ENCODE measurements at regions not wholly inside any gene's neighbourhood (a gene's known extent, or its start where the extent isn't known, plus 50 kb on each side); places are given as distances from the start of the nearest gene placed in this dataset.

GRCh38 chr9:80156756-80157472 lies 585.1 kb downstream of the TLE4 start:
- Histone ChIP-seq H3K4me3 (ENCODE audit: low read length) (no peak overlapping the region), H3K4me1 (ENCODE audit: control insufficient read depth in 2 of 2, insufficient read depth in 2 of 2, low read length in 2 of 2) (no peaks in the 10 kb centered on the region), H3K27ac (ENCODE audit: low read depth, low read length) (no peak overlapping the region), H3K9me3 (ENCODE audit: control insufficient read depth in 2 of 3, low read length in 3 of 3) (no peaks in the 10 kb centered on the region), H3K27me3 (ENCODE audit: control insufficient read depth in 2 of 2, insufficient read depth in 2 of 2, low read length in 2 of 2) (no peaks in the 10 kb centered on the region), H3K36me3 (ENCODE audit: control insufficient read depth in 2 of 3, insufficient read depth in 3 of 3, low read length in 3 of 3) (no peaks in the 10 kb centered on the region)
- no peak overlapping the region for H3K4me3 Mint-ChIP-seq
- no peaks in the 10 kb centered on the region for H3K4me1 Mint-ChIP-seq
- H3K36me3 Mint-ChIP-seq = no peaks in the 10 kb centered on the region
- intact Hi-C loops (cut with micrococcal nuclease) = no loop called here
- ATAC-seq = no peak
- no peak for DNase-seq
- CTCF ChIA-PET = interaction anchor here (0.6 kb wide), 1 partner anchor 13 kb away, joined by 3 read pairs; no protein-coding TSS in a partner anchor
- no peak overlapping the region for H3K27ac Mint-ChIP-seq
- H3K27me3 Mint-ChIP-seq = peaks cover 0 to 10% (median 7%) of the 10 kb centered on the region in 5 donors
- POLR2A ChIA-PET = no interaction called here
- peaks cover 0 to 7% (median 0%) of the 10 kb centered on the region in 11 donors for H3K9me3 Mint-ChIP-seq

DNA sequence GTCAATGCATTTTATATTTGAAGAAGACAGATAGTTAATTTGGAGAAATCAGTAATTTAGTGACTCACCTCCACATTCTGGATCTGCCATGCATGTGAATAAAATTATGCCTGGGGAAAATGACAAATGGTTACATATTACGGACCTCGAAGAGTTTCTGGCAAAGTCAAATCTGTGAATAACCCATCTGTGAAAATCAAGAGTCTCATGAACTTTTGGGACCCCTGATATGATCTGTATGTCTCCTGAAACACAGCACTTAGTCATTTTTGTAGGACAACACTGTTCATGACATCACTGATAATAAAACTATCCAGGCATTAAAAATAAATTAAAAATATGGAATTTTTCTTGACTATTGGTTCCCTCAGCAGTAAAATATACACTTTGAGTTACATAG lies 584.5 kb downstream of the TLE4 start:
- H3K9me3 ChIP-seq (ENCODE audit: control insufficient read depth in 2 of 3, low read length in 3 of 3) = no peaks in the 10 kb centered on the region
- ATAC-seq = no peak
- no peak for DNase-seq
- ChIA-PET CTCF (no interaction called here), POLR2A (no interaction called here)
- no peak overlapping the region for H3K27ac ChIP-seq (ENCODE audit: low read depth, low read length)
- no peaks in the 10 kb centered on the region for H3K36me3 Mint-ChIP-seq
- intact Hi-C loops (cut with micrococcal nuclease) = no loop called here
- no peak overlapping the region for H3K27ac Mint-ChIP-seq
- no peaks in the 10 kb centered on the region for H3K4me1 Mint-ChIP-seq
- no peaks in the 10 kb centered on the region for H3K36me3 ChIP-seq (ENCODE audit: control insufficient read depth in 2 of 3, insufficient read depth in 3 of 3, low read length in 3 of 3)
- H3K4me1 ChIP-seq (ENCODE audit: control insufficient read depth in 2 of 2, insufficient read depth in 2 of 2, low read length in 2 of 2) = no peaks in the 10 kb centered on the region
- no peak overlapping the region for H3K4me3 ChIP-seq (ENCODE audit: low read length)
- H3K27me3 ChIP-seq (ENCODE audit: control insufficient read depth in 2 of 2, insufficient read depth in 2 of 2, low read length in 2 of 2) = no peaks in the 10 kb centered on the region
- no peak overlapping the region for H3K4me3 Mint-ChIP-seq
- peaks cover 0 to 10% (median 6%) of the 10 kb centered on the region in 5 donors for H3K27me3 Mint-ChIP-seq
- H3K9me3 Mint-ChIP-seq = peaks cover 0 to 7% (median 0%) of the 10 kb centered on the region in 11 donors

DNA sequence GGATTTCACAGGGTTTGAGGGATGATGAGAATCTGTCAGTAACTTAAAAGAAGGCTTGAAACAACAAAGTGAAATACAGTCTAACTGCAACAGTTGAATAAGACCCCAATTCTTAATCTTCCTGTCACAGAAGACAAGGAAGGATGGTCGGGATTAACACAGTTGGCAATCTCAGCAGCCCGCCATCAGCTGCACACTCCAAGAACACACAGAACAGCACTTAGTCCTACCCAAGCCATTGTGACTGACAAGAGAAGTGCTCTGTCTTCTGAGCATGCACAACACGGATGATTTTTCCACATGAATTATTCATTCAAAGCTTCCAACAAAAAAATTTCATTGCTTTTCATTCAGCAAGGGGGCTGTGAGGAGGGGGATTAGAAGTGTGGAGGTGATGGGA lies 576.1 kb downstream of the TLE4 start:
- CTCF ChIA-PET = no interaction called here

GRCh38 chr9:80146466-80146865 lies 574.7 kb downstream of the TLE4 start:
- no peak for ATAC-seq

More for the DNA sequence above, 576.1 kb downstream of the TLE4 start:
- intact Hi-C loops (cut with micrococcal nuclease) = no loop called here
- DNase-seq (no peak), ATAC-seq (no peak)
- Histone ChIP-seq H3K36me3 (ENCODE audit: control insufficient read depth in 2 of 3, insufficient read depth in 3 of 3, low read length in 3 of 3) (no peaks in the 10 kb centered on the region), H3K4me1 (ENCODE audit: control insufficient read depth in 2 of 2, insufficient read depth in 2 of 2, low read length in 2 of 2) (no peaks in the 10 kb centered on the region), H3K9me3 (ENCODE audit: control insufficient read depth in 2 of 3, low read length in 3 of 3) (no peaks in the 10 kb centered on the region), H3K27me3 (ENCODE audit: control insufficient read depth in 2 of 2, insufficient read depth in 2 of 2, low read length in 2 of 2) (no peaks in the 10 kb centered on the region), H3K4me3 (ENCODE audit: low read length) (no peak overlapping the region), H3K27ac (ENCODE audit: low read depth, low read length) (no peak overlapping the region)
- POLR2A ChIA-PET = no interaction called here
- H3K4me3 Mint-ChIP-seq = no peak overlapping the region
- H3K4me1 Mint-ChIP-seq = no peaks in the 10 kb centered on the region
- peaks cover 0 to 4% (median 0%) of the 10 kb centered on the region in 5 donors for H3K27me3 Mint-ChIP-seq
- peaks cover 2 to 21% (median 5%) of the 10 kb centered on the region in 11 donors for H3K9me3 Mint-ChIP-seq
- peaks cover 0 to 4% (median 0%) of the 10 kb centered on the region in 5 donors for H3K36me3 Mint-ChIP-seq
- no peak overlapping the region for H3K27ac Mint-ChIP-seq

DNA sequence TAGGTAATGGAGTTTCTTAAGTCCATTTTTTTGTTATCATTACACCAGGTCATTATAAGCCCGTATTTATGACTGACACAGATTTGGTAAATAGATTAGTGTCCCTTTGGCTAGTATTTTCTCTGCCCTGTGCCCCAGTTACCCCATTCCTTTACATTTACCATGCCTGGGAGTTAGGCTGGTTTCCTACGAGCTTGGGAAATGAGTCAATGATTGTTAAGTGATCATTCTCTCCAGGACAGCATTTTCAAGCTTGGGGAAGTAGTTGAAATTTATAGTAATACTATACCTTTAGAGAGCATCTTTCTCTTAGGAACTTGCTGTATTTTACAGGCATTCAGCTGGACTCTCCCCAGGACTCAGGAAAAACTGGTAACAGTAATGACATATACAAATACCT lies 573.1 kb downstream of the TLE4 start:
- peaks cover 0 to 4% (median 0%) of the 10 kb centered on the region in 5 donors for H3K36me3 Mint-ChIP-seq
- no peak for DNase-seq
- H3K4me1 ChIP-seq (ENCODE audit: control insufficient read depth in 2 of 2, insufficient read depth in 2 of 2, low read length in 2 of 2) = no peaks in the 10 kb centered on the region
- H3K27me3 ChIP-seq (ENCODE audit: control insufficient read depth in 2 of 2, insufficient read depth in 2 of 2, low read length in 2 of 2) = no peaks in the 10 kb centered on the region
- no peak overlapping the region for H3K4me3 ChIP-seq (ENCODE audit: low read length)
- H3K9me3 Mint-ChIP-seq = peaks cover 0 to 11% (median 5%) of the 10 kb centered on the region in 11 donors
- no peak overlapping the region for H3K27ac Mint-ChIP-seq
- no peak overlapping the region for H3K4me3 Mint-ChIP-seq
- intact Hi-C loops (cut with micrococcal nuclease) = no loop called here
- H3K27me3 Mint-ChIP-seq = peaks cover 0 to 8% (median 4%) of the 10 kb centered on the region in 5 donors
- no peaks in the 10 kb centered on the region for H3K9me3 ChIP-seq (ENCODE audit: control insufficient read depth in 2 of 3, low read length in 3 of 3)
- H3K36me3 ChIP-seq (ENCODE audit: control insufficient read depth in 2 of 3, insufficient read depth in 3 of 3, low read length in 3 of 3) = no peaks in the 10 kb centered on the region
- CTCF ChIA-PET = no interaction called here
- peaks cover 0 to 2% (median 0%) of the 10 kb centered on the region in 7 donors for H3K4me1 Mint-ChIP-seq
- no peak overlapping the region for H3K27ac ChIP-seq (ENCODE audit: low read depth, low read length)
- no peak for ATAC-seq
- POLR2A ChIA-PET = no interaction called here

More at GRCh38 chr9:80146466-80146865, 574.7 kb downstream of the TLE4 start:
- H3K9me3 ChIP-seq (ENCODE audit: control insufficient read depth in 2 of 3, low read length in 3 of 3) = no peaks in the 10 kb centered on the region
- no peaks in the 10 kb centered on the region for H3K36me3 ChIP-seq (ENCODE audit: control insufficient read depth in 2 of 3, insufficient read depth in 3 of 3, low read length in 3 of 3)
- no peaks in the 10 kb centered on the region for H3K27me3 ChIP-seq (ENCODE audit: control insufficient read depth in 2 of 2, insufficient read depth in 2 of 2, low read length in 2 of 2)
- intact Hi-C loops (cut with micrococcal nuclease) = no loop called here
- H3K27me3 Mint-ChIP-seq = peaks cover 0 to 8% (median 0%) of the 10 kb centered on the region in 5 donors
- ChIA-PET CTCF (no interaction called here), POLR2A (no interaction called here)
- no peak overlapping the region for H3K4me3 ChIP-seq (ENCODE audit: low read length)
- DNase-seq = no peak
- peaks cover 0 to 4% (median 0%) of the 10 kb centered on the region in 5 donors for H3K36me3 Mint-ChIP-seq
- no peaks in the 10 kb centered on the region for H3K4me1 ChIP-seq (ENCODE audit: control insufficient read depth in 2 of 2, insufficient read depth in 2 of 2, low read length in 2 of 2)
- no peak overlapping the region for H3K27ac ChIP-seq (ENCODE audit: low read depth, low read length)
- H3K27ac Mint-ChIP-seq = no peak overlapping the region
- H3K4me1 Mint-ChIP-seq = peaks cover 0 to 2% (median 0%) of the 10 kb centered on the region in 7 donors
- peaks cover 2 to 21% (median 5%) of the 10 kb centered on the region in 11 donors for H3K9me3 Mint-ChIP-seq
- H3K4me3 Mint-ChIP-seq = no peak overlapping the region

GRCh38 chr9:80144406-80144805 lies 572.6 kb downstream of the TLE4 start:
- Histone ChIP-seq H3K27ac (ENCODE audit: low read depth, low read length) (no peak overlapping the region), H3K9me3 (ENCODE audit: control insufficient read depth in 2 of 3, low read length in 3 of 3) (no peaks in the 10 kb centered on the region), H3K36me3 (ENCODE audit: control insufficient read depth in 2 of 3, insufficient read depth in 3 of 3, low read length in 3 of 3) (no peaks in the 10 kb centered on the region), H3K27me3 (ENCODE audit: control insufficient read depth in 2 of 2, insufficient read depth in 2 of 2, low read length in 2 of 2) (no peaks in the 10 kb centered on the region), H3K4me3 (ENCODE audit: low read length) (no peak overlapping the region), H3K4me1 (ENCODE audit: control insufficient read depth in 2 of 2, insufficient read depth in 2 of 2, low read length in 2 of 2) (no peaks in the 10 kb centered on the region)
- ATAC-seq = no peak
- ChIA-PET POLR2A (no interaction called here), CTCF (no interaction called here)
- peaks cover 0 to 7% (median 2%) of the 10 kb centered on the region in 11 donors for H3K9me3 Mint-ChIP-seq
- H3K36me3 Mint-ChIP-seq = no peaks in the 10 kb centered on the region
- no peak overlapping the region for H3K27ac Mint-ChIP-seq
- DNase-seq = no peak
- H3K4me3 Mint-ChIP-seq = no peak overlapping the region
- intact Hi-C loops (cut with micrococcal nuclease) = no loop called here
- H3K4me1 Mint-ChIP-seq = peaks cover 0 to 2% (median 0%) of the 10 kb centered on the region in 7 donors
- H3K27me3 Mint-ChIP-seq = peaks cover 0 to 8% (median 4%) of the 10 kb centered on the region in 5 donors

DNA sequence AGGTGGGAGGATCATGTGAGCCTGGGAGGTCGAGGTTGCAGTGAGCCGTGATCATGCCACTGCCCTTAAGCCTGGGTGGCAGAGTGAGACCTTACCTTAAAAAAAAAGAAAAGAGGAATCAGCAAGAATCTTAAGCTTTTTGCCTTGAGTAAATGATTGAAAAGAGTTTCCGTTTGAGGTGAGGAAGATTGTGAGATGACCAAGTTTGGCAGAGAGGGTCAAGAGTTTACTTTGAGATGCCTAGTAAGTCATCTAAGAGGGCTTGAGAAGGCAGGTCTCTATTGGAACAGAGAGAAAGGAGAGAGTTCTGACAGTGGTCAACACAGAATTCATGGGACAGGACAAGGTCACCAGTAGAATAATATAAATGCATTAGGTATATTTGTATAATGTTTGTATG lies 572.1 kb downstream of the TLE4 start:
- Mint-ChIP-seq H3K9me3 (peaks cover 0 to 5% (median 0%) of the 10 kb centered on the region in 11 donors), H3K27ac (no peak overlapping the region), H3K4me3 (no peak overlapping the region), H3K27me3 (peaks cover 0 to 8% (median under 1%) of the 10 kb centered on the region in 5 donors), H3K36me3 (no peaks in the 10 kb centered on the region), H3K4me1 (peaks cover 0 to 2% (median 0%) of the 10 kb centered on the region in 7 donors)
- Histone ChIP-seq H3K36me3 (ENCODE audit: control insufficient read depth in 2 of 3, insufficient read depth in 3 of 3, low read length in 3 of 3) (no peaks in the 10 kb centered on the region), H3K27ac (ENCODE audit: low read depth, low read length) (no peak overlapping the region), H3K4me3 (ENCODE audit: low read length) (no peak overlapping the region), H3K4me1 (ENCODE audit: control insufficient read depth in 2 of 2, insufficient read depth in 2 of 2, low read length in 2 of 2) (no peaks in the 10 kb centered on the region), H3K27me3 (ENCODE audit: control insufficient read depth in 2 of 2, insufficient read depth in 2 of 2, low read length in 2 of 2) (no peaks in the 10 kb centered on the region), H3K9me3 (ENCODE audit: control insufficient read depth in 2 of 3, low read length in 3 of 3) (no peaks in the 10 kb centered on the region)
- intact Hi-C loops (cut with micrococcal nuclease) = no loop called here
- ChIA-PET POLR2A (no interaction called here), CTCF (interaction anchor here (0.6 kb wide), 1 partner anchor 13 kb away, joined by 3 read pairs; no protein-coding TSS in a partner anchor)
- no peak for DNase-seq
- ATAC-seq = no peak

Data from naive thymus-derived CD4-positive, alpha-beta T cell (primary cell).